ENCODE measurements at regions not wholly inside any gene's neighbourhood (a gene's known extent, or its start where the extent isn't known, plus 50 kb on each side); places are given as distances from the start of the nearest gene placed in this dataset.

- DNase-seq (no peak), ATAC-seq (no peak)
- TF ChIP-seq, protein P1, sequence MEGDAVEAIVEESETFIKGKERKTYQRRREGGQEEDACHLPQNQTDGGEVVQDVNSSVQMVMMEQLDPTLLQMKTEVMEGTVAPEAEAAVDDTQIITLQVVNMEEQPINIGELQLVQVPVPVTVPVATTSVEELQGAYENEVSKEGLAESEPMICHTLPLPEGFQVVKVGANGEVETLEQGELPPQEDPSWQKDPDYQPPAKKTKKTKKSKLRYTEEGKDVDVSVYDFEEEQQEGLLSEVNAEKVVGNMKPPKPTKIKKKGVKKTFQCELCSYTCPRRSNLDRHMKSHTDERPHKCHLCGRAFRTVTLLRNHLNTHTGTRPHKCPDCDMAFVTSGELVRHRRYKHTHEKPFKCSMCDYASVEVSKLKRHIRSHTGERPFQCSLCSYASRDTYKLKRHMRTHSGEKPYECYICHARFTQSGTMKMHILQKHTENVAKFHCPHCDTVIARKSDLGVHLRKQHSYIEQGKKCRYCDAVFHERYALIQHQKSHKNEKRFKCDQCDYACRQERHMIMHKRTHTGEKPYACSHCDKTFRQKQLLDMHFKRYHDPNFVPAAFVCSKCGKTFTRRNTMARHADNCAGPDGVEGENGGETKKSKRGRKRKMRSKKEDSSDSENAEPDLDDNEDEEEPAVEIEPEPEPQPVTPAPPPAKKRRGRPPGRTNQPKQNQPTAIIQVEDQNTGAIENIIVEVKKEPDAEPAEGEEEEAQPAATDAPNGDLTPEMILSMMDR (IDR thresholded peaks at IDR 0.05): no peak
Observed at GRCh38 chr6:85977661-85978060, 335.0 kb upstream of the SYNCRIP start.

GRCh38 chr6:85975957-85976356 is 333.3 kb upstream of the SYNCRIP start:
- DNase-seq (no peak), ATAC-seq (no peak)
- H3K36me3 ChIP-seq (ENCODE audit: insufficient read depth in 1 of 2, low read depth in 1 of 2): no peaks in the 10 kb centered on the region
- no peaks in the 10 kb centered on the region for H3K4me1 ChIP-seq
- no peak overlapping the region for H3K27ac ChIP-seq
- no peaks in the 10 kb centered on the region for H3K27me3 ChIP-seq (ENCODE audit: insufficient read depth in 3 of 3, low read length in 2 of 3)
- WGBS, 3 donors: 82 to 89% (median 83%) methylated on average over 2 of the region's 2 CpGs
- H3K4me3 ChIP-seq: no peak overlapping the region
- intact Hi-C loops (cut with DNase I): no loop called here
- TF ChIP-seq, protein P1 (IDR thresholded peaks at IDR 0.05): no peak
- no peaks in the 10 kb centered on the region for H3K9me3 ChIP-seq

More at GRCh38 chr6:85977661-85978060, 335.0 kb upstream of the SYNCRIP start:
- Histone ChIP-seq H3K27ac (no peak overlapping the region), H3K36me3 (ENCODE audit: insufficient read depth in 1 of 2, low read depth in 1 of 2) (no peaks in the 10 kb centered on the region), H3K4me1 (no peaks in the 10 kb centered on the region), H3K4me3 (no peak overlapping the region), H3K27me3 (ENCODE audit: insufficient read depth in 3 of 3, low read length in 2 of 3) (no peaks in the 10 kb centered on the region), H3K9me3 (no peaks in the 10 kb centered on the region)
- intact Hi-C loops (cut with DNase I): no loop called here

DNA sequence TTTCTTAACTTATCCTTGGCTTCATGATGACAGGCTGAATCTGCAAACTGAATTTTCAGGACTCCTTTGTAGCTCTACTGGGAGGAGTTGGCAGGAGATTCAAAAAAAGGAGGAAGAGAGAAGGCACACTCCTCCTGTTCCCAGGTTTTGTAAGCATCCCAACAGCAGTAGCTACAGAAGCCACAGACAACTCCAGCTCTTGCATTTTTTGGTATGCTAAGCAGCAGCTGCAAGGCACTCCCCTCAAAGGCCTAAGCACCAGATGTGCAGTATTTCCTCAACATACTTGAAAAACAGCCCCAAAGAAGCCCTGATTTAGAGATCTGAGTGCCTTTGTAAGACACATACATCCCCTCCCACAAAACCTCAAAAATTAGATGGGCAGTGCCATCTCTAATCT is 328.6 kb upstream of the SYNCRIP start:
- H3K9me3 ChIP-seq: no peaks in the 10 kb centered on the region
- no peak for ATAC-seq
- H3K4me1 ChIP-seq: no peaks in the 10 kb centered on the region
- no peaks in the 10 kb centered on the region for H3K27me3 ChIP-seq (ENCODE audit: insufficient read depth in 3 of 3, low read length in 2 of 3)
- intact Hi-C loops (cut with DNase I): no loop called here
- no peak overlapping the region for H3K4me3 ChIP-seq
- no peak for DNase-seq
- H3K27ac ChIP-seq: no peak overlapping the region
- no peaks in the 10 kb centered on the region for H3K36me3 ChIP-seq (ENCODE audit: insufficient read depth in 1 of 2, low read depth in 1 of 2)
- TF ChIP-seq, protein P1 (IDR thresholded peaks at IDR 0.05): no peak

DNA sequence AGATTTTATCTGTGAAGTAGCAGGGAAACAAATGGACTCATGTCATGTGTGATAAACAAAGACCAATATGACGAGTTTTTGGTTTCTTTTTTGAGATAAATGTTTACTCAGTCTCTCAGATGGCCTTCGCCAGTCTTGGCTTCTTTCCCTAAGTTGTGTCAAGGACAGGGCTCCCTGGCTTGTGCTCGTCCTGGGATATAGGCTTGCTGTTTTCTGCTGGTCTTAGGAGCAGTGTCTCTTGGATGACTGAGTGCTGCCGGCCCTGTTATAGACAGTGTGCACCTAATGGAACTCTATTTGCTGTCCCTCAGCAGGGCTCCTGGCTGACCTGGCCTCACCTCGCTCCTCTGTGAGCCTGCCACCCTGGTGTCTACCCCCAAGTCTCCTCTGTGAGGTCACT is 324.1 kb upstream of the SYNCRIP start:
- TF ChIP-seq, protein P1 (IDR thresholded peaks at IDR 0.05): no peak
- Histone ChIP-seq H3K4me1 (no peaks in the 10 kb centered on the region), H3K27me3 (ENCODE audit: insufficient read depth in 3 of 3, low read length in 2 of 3) (no peaks in the 10 kb centered on the region), H3K4me3 (no peak overlapping the region), H3K27ac (no peak overlapping the region), H3K9me3 (no peaks in the 10 kb centered on the region), H3K36me3 (ENCODE audit: insufficient read depth in 1 of 2, low read depth in 1 of 2) (no peaks in the 10 kb centered on the region)
- DNase-seq: no peak
- intact Hi-C loops (cut with DNase I): no loop called here
- ATAC-seq: no peak
- 64 to 72% (median 69%) methylated on average over 5 of the region's 5 CpGs for WGBS, 3 donors

- Histone ChIP-seq H3K27ac (no peak overlapping the region), H3K4me3 (no peak overlapping the region), H3K4me1 (no peaks in the 10 kb centered on the region), H3K9me3 (no peaks in the 10 kb centered on the region), H3K27me3 (ENCODE audit: insufficient read depth in 3 of 3, low read length in 2 of 3) (no peaks in the 10 kb centered on the region), H3K36me3 (ENCODE audit: insufficient read depth in 1 of 2, low read depth in 1 of 2) (no peaks in the 10 kb centered on the region)
- ATAC-seq (no peak), DNase-seq (no peak)
- TF ChIP-seq, protein P1 (IDR thresholded peaks at IDR 0.05): no peak
- intact Hi-C loops (cut with DNase I): no loop called here
Observed at GRCh38 chr6:85961746-85962145, 319.1 kb upstream of the SYNCRIP start.

Measured in psoas muscle (tissue), 7 donors.